Caki2 (cell line): ENCODE measurements at regions not wholly inside any gene's neighbourhood (a gene's known extent, or its start where the extent isn't known, plus 50 kb on each side); places are given as distances from the start of the nearest gene placed in this dataset.
"Not testable (repeated sequence)": the region's sequence is repeated elsewhere in the genome, so short reads cannot be mapped to it uniquely, and the experiment has no call there.

Source experiments
- DNase-seq: peaks from one replicate; pipeline ENCODE4 v3.0.0-alpha.2; 2015; ENCODE audit warnings: low read depth
- in situ Hi-C: cut with HindIII; loops from 2 replicates; pipeline ENCODE4 v1.10.0; 2016; ENCODE audit warnings: low sequenced_read_pairs, low pct_unique_long_range_greater_than_20kb, mixed read lengths

- DNase-seq: no peak
- in situ Hi-C loops: no loop called here
These were observed 138.8 kb upstream of the ZNF536 start for GRCh38 chr19:30233375-30233774.

GRCh38 chr19:30235946-30236345, 136.2 kb upstream of the ZNF536 start:
- DNase-seq: no peak
- in situ Hi-C loops: no loop called here

- in situ Hi-C loops: no loop called here
- DNase-seq: no peak
These were observed 135.6 kb upstream of the ZNF536 start for GRCh38 chr19:30236587-30236986.

GRCh38 chr19:30237140-30237539, 135.0 kb upstream of the ZNF536 start:
- DNase-seq: no peak
- in situ Hi-C loops: no loop called here

- DNase-seq: no peak
- in situ Hi-C loops: no loop called here
These were observed 131.1 kb upstream of the ZNF536 start for GRCh38 chr19:30240904-30241695.

GRCh38 chr19:30244533-30244932, 127.7 kb upstream of the ZNF536 start:
- in situ Hi-C loops: no loop called here
- DNase-seq: no peak

- no peak for DNase-seq
- in situ Hi-C loops: no loop called here
These were observed 126.7 kb upstream of the ZNF536 start for GRCh38 chr19:30245401-30246039.

- DNase-seq: no peak
- in situ Hi-C loops: no loop called here
These were observed 122.3 kb upstream of the ZNF536 start for GRCh38 chr19:30249911-30250310.

- no peak for DNase-seq
- in situ Hi-C loops: no loop called here
These were observed 120.0 kb upstream of the ZNF536 start for GRCh38 chr19:30252214-30252613.

- in situ Hi-C loops: no loop called here
- DNase-seq: no peak
These were observed 118.6 kb upstream of the ZNF536 start for GRCh38 chr19:30253581-30253996.

- in situ Hi-C loops: no loop called here
- no peak for DNase-seq
These were observed 118.0 kb upstream of the ZNF536 start for GRCh38 chr19:30254158-30254557.

- no peak for DNase-seq
- in situ Hi-C loops: no loop called here
These were observed 117.4 kb upstream of the ZNF536 start for GRCh38 chr19:30254789-30255188.

- in situ Hi-C loops: no loop called here
- DNase-seq: no peak
These were observed 116.2 kb upstream of the ZNF536 start for GRCh38 chr19:30255791-30256495.

GRCh38 chr19:30256496-30256850, 115.7 kb upstream of the ZNF536 start:
- in situ Hi-C loops: no loop called here
- no peak for DNase-seq

- DNase-seq: no peak
- in situ Hi-C loops: no loop called here
These were observed 108.3 kb upstream of the ZNF536 start for GRCh38 chr19:30263830-30264381.

- DNase-seq, in situ Hi-C loops: not testable (repeated sequence)
These were observed 106.3 kb upstream of the ZNF536 start for GRCh38 chr19:30265918-30266317.

GRCh38 chr19:30266687-30267086, 105.5 kb upstream of the ZNF536 start:
- no peak for DNase-seq
- in situ Hi-C loops: no loop called here

- in situ Hi-C loops: no loop called here
- no peak for DNase-seq
These were observed 104.9 kb upstream of the ZNF536 start for GRCh38 chr19:30267332-30267731.

GRCh38 chr19:30268601-30269000, 103.6 kb upstream of the ZNF536 start:
- in situ Hi-C loops: no loop called here
- no peak for DNase-seq
